LNCAP (cell line): ENCODE measurements at regions not wholly inside any gene's neighbourhood (a gene's known extent, or its start where the extent isn't known, plus 50 kb on each side); places are given as distances from the start of the nearest gene placed in this dataset.

Experiments used
- TF ChIP-seq, protein P1 (sequence below): fragments of 450-650 bp; IDR thresholded peaks from 2 replicates; pipeline ENCODE4 v1.5.1; 2017; ENCODE audit warnings: mild to moderate bottlenecking

- TF ChIP-seq, protein P1, sequence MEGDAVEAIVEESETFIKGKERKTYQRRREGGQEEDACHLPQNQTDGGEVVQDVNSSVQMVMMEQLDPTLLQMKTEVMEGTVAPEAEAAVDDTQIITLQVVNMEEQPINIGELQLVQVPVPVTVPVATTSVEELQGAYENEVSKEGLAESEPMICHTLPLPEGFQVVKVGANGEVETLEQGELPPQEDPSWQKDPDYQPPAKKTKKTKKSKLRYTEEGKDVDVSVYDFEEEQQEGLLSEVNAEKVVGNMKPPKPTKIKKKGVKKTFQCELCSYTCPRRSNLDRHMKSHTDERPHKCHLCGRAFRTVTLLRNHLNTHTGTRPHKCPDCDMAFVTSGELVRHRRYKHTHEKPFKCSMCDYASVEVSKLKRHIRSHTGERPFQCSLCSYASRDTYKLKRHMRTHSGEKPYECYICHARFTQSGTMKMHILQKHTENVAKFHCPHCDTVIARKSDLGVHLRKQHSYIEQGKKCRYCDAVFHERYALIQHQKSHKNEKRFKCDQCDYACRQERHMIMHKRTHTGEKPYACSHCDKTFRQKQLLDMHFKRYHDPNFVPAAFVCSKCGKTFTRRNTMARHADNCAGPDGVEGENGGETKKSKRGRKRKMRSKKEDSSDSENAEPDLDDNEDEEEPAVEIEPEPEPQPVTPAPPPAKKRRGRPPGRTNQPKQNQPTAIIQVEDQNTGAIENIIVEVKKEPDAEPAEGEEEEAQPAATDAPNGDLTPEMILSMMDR = no peak
These were observed 777.8 kb upstream of the NRSN1 start for GRCh38 chr6:23348185-23348584.

DNA sequence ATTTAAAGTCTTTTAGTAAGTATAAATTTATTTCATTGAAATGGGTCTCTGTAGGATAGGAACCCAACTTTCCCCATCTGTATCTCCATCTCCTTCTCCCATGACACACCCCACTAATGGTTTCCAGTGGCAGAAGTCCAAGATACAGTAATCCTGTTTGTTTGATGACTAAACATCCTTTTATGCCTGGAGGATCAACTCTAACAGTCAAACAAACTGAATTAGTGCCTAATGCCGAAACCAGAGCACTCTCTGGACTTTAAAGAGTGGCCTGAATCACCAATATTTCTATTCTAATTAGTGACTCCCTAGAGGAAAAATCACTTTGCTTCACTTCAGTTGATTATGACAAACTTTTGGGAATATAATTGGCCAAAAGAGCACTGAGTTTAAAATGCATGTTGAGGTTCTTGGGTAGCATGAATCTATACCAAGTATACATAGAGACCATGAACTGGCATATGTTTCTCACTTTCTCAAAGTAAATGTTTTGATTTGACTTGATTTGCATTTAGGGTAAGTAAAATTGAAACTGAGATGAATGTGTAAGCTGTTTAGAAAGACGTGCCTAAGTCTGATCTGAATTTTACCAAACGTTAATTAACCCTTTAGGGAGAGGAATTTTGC is 776.4 kb upstream of the NRSN1 start:
- TF ChIP-seq, protein P1 = no peak

DNA sequence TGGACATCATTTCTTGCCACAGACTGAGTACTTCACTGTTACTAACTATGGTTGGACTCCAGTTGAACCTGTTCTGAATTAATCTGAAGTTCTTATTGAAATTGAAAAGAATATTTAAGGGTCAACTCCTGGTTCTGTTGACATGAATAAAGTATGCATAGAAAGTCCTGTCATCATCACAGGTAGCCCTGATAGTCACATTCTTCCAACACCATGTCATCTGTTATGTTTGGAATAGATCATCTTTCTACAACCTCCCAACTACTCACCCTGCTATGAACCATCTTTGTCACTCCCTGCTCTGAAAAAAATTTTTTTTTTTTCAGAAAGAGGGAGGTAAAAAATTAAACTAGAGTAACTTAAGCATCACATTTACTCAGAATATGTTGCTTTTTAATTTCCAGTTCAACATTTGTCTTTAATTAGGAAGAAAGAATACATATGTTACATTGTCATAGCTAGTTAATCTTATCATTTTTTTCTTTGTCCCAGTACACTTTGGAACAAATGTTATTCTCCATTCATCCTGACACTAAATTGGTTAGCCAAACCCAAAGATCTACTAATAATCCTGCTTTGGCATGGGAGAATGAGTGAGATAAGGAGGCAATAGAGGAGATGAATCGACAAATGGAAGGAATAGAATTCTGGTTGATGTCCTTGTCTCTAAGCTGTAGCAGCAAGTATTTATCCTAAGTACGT is 775.1 kb upstream of the NRSN1 start:
- TF ChIP-seq, protein P1 = no peak

- TF ChIP-seq, protein P1 = no peak
These were observed 772.0 kb upstream of the NRSN1 start for GRCh38 chr6:23354004-23354403.

GRCh38 chr6:23357185-23357766 is 768.7 kb upstream of the NRSN1 start:
- TF ChIP-seq, protein P1 = no peak

GRCh38 chr6:23365732-23366131 is 760.3 kb upstream of the NRSN1 start:
- TF ChIP-seq, protein P1 = no peak

- TF ChIP-seq, protein P1 = no peak
These were observed 758.7 kb upstream of the NRSN1 start for GRCh38 chr6:23367311-23367710.
